ENCODE measurements at regions not wholly inside any gene's neighbourhood (a gene's known extent, or its start where the extent isn't known, plus 50 kb on each side); places are given as distances from the start of the nearest gene placed in this dataset.

- TF ChIP-seq POLR2A (IDR thresholded peaks at IDR 0.05) = no peak
- TF ChIP-seq CTCF (IDR thresholded peaks at IDR 0.05) = peak in 1 of 4 experiments; percentile 14
- no peak for TF ChIP-seq EP300 (IDR thresholded peaks at IDR 0.05)
Observed at GRCh38 chr1:170881268-170882265, 53.8 kb upstream of the MROH9 start.
